ENCODE measurements at regions not wholly inside any gene's neighbourhood (a gene's known extent, or its start where the extent isn't known, plus 50 kb on each side); places are given as distances from the start of the nearest gene placed in this dataset.

DNA sequence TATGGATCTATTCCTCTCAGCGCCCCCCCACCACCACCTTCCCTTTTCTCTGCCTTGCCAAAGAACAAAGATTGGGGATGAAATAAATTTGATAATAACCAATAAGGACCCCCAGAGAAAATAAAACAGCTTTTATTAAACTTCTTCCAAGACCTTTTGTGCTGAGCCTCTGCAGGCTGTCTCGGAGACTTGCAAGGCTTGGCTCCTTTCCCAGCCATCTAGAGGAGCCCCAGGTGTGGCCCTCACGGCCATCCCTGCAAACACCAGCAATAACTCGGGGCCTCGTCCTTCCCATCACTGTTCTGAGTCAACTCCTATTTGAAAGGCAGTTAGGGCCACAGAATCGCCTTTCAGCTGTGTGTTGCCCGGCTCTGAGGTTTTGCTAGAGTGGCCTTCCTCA is 51.2 kb upstream of the LMO1 start:
- H3K4me1 Mint-ChIP-seq: no peaks in the 10 kb centered on the region
- CTCF ChIA-PET: interaction anchor here (1.2 kb wide), 1 partner anchor 51 kb away, joined by 3 read pairs; the partner anchor contains the start of gene LMO1
- H3K9me3 Mint-ChIP-seq (ENCODE audit: low read depth): no peaks in the 10 kb centered on the region

DNA sequence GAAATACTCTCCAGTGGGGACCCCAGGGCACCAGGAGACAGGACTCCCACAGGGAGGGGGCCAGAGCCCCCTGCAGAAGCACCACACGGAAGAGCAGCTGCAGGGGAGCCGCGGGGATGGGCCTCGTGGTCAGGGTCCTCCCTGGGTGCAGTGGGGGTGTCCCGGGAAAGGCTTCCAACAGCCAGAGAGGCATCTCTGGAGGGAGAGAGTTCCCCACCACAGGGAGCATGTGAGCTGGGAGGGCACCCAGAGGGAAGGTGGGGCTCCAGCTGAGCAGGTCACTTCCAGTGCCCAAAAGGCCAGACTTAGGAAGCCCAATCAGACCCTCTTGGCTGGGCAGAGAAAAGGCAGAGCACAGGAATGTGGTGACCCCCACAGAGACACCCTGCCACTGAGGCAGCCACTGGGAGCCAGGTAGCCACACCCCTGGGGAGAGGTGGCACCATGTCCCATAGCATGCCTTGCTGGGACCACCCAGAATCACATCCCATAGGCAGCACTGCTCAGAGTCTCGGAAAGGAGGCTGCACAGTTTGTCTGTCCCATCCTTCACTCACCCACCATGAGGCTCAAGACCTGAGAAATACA is 49.9 kb upstream of the LMO1 start:
- CTCF ChIA-PET: no interaction called here
- Mint-ChIP-seq H3K9me3 (ENCODE audit: low read depth) (no peaks in the 10 kb centered on the region), H3K36me3 (no peaks in the 10 kb centered on the region), H3K4me1 (peaks cover 7% of the 10 kb centered on the region), H3K27me3 (peaks cover 7% of the 10 kb centered on the region), H3K4me3 (no peak overlapping the region), H3K27ac (no peak overlapping the region)
- DNase-seq (no peak), ATAC-seq (no peak)

More for the DNA sequence above, 51.2 kb upstream of the LMO1 start:
- Mint-ChIP-seq H3K4me3 (no peak overlapping the region), H3K27ac (no peak overlapping the region), H3K36me3 (no peaks in the 10 kb centered on the region), H3K27me3 (peaks cover 3% of the 10 kb centered on the region)
- DNase-seq (no peak), ATAC-seq (no peak)
